HG03108 (cell line): ENCODE measurements at regions not wholly inside any gene's neighbourhood (a gene's known extent, or its start where the extent isn't known, plus 50 kb on each side); places are given as distances from the start of the nearest gene placed in this dataset.

Experiments
- ATAC-seq: cut with Tn5 transposase; IDR thresholded peaks from one replicate; pipeline ENCODE4 v1.9.1; 2021; ENCODE audit warnings: moderate library complexity; ENCODE audit not compliant: unreplicated experiment

GRCh38 chr11:113555071-113555619 lies 79.9 kb upstream of the DRD2 start:
- no peak for ATAC-seq

- ATAC-seq = no peak
Measured at GRCh38 chr11:113554526-113554925, 79.3 kb upstream of the DRD2 start.

- ATAC-seq = no peak
Measured at GRCh38 chr11:113553915-113554314, 78.7 kb upstream of the DRD2 start.

GRCh38 chr11:113553235-113553634 lies 78.0 kb upstream of the DRD2 start:
- ATAC-seq = no peak

GRCh38 chr11:113552271-113552670 lies 77.1 kb upstream of the DRD2 start:
- ATAC-seq = no peak

GRCh38 chr11:113551645-113552044 lies 76.4 kb upstream of the DRD2 start:
- no peak for ATAC-seq

- no peak for ATAC-seq
Measured at GRCh38 chr11:113549611-113550578, 74.7 kb upstream of the DRD2 start.

GRCh38 chr11:113549061-113549460 lies 73.9 kb upstream of the DRD2 start:
- ATAC-seq = no peak

- no peak for ATAC-seq
Measured at GRCh38 chr11:113547739-113548138, 72.5 kb upstream of the DRD2 start.

GRCh38 chr11:113546757-113547507 lies 71.7 kb upstream of the DRD2 start:
- ATAC-seq = no peak

- no peak for ATAC-seq
Measured at GRCh38 chr11:113542420-113542819, 67.2 kb upstream of the DRD2 start.

- ATAC-seq = no peak
Measured at GRCh38 chr11:113540416-113541330, 65.5 kb upstream of the DRD2 start.

GRCh38 chr11:113538451-113539412 lies 63.5 kb upstream of the DRD2 start:
- no peak for ATAC-seq

GRCh38 chr11:113534625-113535024 lies 59.4 kb upstream of the DRD2 start:
- no peak for ATAC-seq

- ATAC-seq = no peak
Measured at GRCh38 chr11:113533425-113533698, 58.2 kb upstream of the DRD2 start.

GRCh38 chr11:113532697-113533424 lies 57.7 kb upstream of the DRD2 start:
- ATAC-seq = no peak

GRCh38 chr11:113531575-113532451 lies 56.6 kb upstream of the DRD2 start:
- no peak for ATAC-seq

- no peak for ATAC-seq
Measured at GRCh38 chr11:113531083-113531482, 55.9 kb upstream of the DRD2 start.
